ELR (cell line): ENCODE measurements at regions not wholly inside any gene's neighbourhood (a gene's known extent, or its start where the extent isn't known, plus 50 kb on each side); places are given as distances from the start of the nearest gene placed in this dataset.
"Not testable (repeated sequence)": the region's sequence is repeated elsewhere in the genome, so short reads cannot be mapped to it uniquely, and the experiment has no call there.

ENCODE experiments used
- DNase-seq: peaks from one replicate; pipeline ENCODE4 v3.0.0-alpha.2; 2015; ENCODE audit warnings: low read depth

DNA sequence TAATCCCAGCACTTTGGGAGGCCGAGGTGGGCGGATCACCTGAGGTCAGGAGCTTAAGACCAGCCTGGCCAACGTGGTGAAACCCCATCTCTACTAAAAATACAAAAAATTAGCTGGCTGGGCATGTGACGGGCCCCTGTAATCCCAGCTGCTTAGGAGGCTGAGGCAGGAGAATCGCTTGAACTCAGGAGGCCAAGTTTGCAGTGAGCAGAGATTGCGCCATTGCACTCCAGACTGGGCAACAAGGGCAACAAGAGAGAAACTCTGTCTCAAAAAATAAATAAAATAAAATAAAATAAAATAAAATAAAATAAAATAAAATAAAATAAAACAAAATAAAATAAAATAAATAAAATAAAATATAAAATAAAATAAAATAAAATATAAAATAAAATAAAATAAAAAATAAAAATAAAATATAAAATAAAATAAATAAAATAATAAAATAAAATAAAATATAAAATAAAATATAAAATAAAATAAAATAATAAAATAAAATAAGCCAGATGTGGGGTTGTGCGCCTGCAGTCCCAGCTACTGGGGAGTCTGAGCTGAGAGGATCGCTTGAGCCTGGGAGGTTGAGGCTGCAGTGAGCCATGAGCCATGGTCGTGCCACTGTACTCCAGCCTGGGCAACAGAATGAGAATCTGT is 49.8 kb upstream of the ITGB1 start:
- DNase-seq, result not testable (repeated sequence)
